CD4-positive, alpha-beta T cell treated with Interleukin-21 for 1 hour (primary cell): ENCODE measurements at regions not wholly inside any gene's neighbourhood (a gene's known extent, or its start where the extent isn't known, plus 50 kb on each side); places are given as distances from the start of the nearest gene placed in this dataset.

Experiments used
- DNase-seq: peaks from one replicate; pipeline ENCODE4 v3.0.0-alpha.2; 2020

DNA sequence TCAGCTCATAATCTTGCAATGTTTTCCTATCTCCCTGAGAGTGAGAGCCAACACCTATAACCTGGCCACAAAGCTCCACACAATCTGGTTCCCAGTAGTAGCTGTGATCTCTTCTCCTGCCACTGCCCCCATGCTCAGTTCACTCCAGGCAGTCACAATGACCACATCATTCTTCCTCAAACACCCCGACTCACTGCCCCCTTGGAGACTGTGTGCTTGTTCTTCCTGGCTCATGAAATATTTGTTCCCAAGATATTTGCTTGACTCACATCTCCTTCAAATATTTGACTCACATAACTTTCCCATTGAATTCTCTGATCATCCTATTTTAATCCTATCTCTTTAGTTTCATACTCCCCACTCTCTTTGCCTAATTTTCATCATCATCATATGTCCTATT is 173.7 kb downstream of the AREG start:
- DNase-seq: no peak

DNA sequence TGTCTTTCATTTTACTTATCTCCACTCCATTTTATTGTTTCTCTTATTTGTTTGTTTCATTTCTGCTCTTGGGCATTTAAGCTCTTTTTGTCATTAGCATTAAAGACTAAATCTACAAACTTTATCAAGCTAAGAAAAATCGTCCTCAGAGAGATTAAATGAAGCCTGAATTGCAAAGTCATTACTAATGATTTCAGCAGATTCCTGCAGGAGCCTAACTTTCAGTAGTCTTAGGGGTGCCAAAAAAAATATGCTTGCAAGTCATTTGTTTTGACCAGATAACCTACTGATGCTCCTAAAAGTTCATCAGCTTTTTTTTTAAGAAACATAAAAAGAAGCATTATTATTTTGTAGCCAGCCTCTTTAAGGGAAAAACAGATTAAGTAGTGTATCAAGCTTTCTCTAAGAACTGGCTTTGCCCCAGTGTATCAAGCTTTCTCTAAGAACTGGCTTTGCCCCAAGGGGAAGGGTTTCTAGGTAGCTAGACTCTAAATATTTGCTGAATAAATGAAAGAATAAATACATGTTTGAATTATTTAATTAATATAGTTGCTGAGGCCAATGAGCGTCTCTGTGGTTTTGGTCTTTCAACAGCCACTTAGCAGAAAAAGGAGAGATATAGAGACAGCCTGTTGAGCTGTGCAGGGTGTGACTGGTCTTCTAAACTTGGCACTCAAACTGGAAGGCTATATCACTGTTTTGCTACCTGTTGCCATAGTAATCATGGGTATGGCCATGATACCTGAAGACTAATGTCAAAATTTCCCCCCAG is 174.2 kb downstream of the BTC start:
- no peak for DNase-seq

DNA sequence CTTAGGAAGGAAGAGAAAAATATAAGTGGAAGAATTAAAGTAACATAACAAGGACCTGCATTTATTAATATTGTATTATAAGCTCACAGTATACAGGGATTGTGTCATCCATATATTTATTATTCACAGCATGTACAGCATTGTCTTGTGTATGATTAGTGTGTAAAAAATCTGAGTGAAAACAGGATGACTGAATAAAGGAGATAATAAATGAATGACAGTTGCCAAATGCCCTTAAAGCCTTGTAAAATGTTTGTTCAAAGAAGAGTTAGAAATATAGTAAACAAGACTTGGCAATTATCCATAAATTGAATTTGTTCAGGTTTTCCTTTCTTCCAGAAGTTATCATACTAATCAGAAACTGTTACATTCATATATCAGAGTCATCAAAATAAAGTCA is 172.7 kb downstream of the BTC start:
- DNase-seq: no peak

DNA sequence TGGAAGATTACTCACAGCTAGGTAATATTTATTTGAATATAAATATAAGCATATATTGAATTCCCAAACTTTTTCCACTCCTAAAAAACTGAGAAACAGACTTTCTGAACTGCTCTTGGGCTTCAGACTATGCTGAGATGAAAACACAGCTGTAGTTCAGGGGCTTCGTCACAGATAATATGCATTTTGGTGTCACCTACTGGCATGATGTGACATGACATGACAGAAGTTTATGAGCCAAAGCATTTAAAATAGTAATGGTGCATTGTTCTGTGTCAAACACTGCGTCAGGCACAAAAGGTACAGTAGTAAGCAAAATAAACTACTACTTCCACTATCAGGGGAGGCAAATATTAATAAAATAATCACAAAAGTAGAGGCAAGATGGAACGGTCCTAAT is 171.3 kb downstream of the BTC start:
- DNase-seq: peak; percentile 46

DNA sequence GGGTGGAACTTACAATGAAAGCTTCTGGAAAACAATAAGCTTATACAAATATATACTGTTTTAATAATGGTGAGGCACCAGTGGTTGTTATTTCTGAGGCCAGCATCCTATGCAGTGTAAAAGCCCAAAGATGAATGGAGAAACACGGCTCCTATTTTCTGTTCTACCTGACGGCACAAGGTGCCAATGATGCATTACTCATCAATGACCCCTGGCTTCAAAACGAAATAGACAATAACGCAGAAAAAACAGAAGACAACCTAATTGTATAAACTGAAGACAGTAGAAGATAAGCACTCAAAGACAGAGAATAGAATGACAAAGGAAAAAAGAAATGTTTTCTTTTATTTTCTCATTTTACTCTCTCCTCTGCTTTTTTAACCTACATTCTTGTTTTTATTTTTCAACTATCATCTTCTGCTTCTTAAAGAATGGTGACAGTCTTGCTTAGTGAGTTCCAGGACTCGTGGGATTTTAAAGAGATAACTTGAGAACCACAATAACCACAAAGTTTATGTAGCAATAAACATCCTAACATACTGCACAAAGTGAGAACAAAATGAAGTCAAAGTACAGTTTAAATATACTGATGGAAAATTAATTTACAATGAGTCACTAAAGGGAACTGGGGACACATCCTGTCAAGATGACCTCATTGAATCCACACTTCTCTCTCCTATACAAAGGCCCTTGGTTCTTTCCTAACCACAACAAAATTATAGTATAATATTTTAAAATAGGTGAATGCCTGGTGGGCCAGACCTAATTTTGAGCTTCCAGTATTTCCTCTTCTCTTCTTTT is 169.8 kb downstream of the BTC start:
- peak; percentile 4 for DNase-seq

DNA sequence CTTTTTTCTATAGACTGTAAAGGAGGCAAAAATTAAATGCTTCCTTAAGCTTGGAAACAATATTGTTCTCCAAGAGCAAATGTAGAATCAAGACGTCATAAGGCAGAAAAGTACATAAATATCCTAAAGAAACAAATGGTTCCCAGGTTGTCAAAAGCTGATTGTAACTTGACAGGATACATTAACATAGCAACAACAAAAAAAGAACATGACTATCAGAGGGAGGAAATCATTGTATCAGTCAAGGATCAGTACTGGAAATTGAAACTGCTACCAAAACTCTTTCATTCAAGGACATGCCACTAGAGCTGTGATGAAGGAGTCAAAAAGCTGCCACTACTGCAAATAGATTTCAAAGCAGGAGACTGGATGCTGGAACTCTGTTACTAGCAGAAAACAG is 168.3 kb downstream of the BTC start:
- no peak for DNase-seq

DNA sequence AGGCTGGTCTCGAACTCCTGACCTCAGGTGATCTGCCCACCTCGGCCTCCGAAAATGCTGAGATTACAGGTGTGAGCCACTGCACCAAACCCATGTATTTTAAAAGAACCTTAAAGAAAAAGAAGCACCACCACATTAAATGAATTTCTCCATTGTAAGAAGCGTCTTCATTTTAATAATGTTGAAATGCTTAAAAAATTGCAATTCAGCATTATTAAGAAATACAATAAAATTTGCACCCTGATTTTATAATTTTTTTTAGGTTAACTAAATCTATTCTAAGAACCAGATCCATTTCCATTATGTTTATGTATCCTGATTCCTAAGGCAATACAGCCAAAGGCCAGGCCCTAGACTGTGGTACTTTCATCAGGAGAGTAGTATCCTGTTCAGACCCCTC is 167.2 kb downstream of the BTC start:
- no peak for DNase-seq

DNA sequence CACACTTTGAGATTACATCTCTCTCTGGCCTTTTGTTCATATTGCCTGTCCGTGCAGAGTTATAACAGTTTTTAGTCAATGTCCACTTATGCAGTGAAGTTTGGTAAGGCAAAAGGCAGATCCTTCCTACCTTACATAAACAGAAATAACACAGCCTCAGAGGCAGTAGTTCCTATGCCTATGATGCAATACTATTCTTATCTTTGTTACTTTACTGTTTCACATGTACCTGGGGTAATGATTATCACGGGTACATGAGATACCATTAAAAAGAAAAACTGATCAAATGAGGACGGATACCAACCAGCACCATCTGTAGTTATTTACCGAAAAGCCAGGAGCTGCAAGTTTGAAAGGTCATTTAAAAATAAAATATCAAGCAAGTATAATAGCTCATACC is 166.8 kb downstream of the BTC start:
- DNase-seq: no peak

DNA sequence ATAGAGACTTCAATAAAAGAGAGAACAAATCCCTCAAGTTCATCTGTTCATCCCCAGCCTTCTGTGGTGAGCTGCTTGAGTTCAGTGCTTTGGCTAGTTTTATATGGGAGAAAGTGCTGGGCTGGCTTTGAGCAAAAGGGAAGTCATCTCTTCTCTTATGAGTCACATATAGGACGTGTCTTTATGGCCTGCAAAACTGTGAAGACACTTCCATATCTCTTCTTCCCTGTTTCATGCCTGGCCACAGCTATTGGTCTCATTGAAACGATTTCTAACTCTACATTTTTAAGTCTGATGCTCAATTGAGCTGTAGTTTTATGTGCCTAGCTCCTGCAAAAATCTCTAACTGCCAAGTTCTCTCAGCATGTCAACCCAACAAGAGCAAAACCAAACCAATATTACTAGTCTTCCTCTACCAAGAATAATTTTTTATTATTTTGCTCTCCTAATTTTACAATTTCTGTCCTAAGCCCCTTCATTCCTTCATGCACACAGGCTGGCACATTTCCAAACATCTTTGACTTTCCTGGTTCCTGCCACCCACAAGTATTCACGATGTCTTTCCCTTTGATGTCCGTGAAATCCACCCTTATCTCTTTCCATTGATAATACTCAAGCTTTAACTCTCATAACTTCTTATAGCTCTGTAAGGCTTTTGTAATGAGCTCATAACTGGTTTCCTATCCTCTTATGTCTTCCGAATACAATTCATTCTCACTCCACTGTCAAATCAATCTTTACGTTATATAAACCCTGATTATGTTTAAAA is 165.3 kb downstream of the BTC start:
- DNase-seq: peak; percentile 5

DNA sequence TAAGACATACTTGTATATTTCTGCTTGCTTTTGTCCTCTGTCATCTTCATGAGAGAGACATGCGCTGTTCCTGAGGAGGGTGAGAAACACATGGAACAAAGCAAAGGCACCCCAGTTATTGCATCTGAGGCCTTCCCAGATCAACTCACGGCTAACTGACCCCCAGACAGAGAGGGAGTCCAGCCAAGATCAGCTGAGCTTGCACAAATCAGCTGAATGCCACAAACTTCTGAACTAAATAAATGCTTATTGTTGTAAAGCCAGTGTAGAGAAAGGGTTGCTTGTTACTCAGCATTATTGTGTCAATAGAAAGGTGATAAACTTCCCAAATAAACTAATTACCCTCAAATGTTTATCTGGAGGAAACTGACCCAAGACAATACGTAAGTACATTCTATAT is 163.8 kb downstream of the BTC start:
- DNase-seq: no peak

DNA sequence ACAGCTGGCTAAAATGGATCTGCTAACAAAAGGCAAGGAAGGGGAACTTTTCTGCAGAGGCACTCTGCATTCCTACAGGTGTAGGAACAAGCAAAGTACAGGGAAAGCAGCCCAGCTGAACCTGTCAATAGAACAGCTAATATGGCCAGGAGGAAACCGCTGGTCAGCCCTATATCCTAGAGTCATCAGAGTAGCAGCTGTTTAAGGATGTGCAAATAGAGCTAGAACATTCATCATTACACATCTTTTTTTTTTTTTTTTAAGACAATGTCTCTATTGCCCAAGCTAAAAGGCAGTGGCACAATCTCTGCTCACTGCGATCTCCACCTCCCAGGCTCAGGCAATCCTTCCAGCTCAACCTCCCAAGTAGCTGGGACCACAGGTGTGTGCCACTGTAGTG is 163.0 kb downstream of the BTC start:
- no peak for DNase-seq

DNA sequence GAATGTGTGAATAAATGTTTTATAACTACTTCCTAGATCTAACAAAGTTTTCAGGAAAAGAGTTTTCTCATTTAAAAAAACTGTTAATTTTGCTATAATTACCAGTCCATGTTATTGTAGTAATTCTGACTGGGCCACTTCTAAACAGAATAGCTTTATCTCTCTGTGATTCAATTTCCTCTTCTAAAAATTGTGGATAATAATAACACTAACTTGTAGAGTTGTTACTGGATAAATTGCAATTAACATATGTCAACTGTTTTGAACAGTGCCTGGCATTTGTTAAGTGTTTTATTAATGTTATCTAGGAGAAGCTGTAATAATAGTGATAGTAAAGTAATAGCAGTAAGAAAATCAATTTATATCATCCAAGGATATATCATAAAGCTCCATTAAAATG is 162.3 kb downstream of the BTC start:
- no peak for DNase-seq

DNA sequence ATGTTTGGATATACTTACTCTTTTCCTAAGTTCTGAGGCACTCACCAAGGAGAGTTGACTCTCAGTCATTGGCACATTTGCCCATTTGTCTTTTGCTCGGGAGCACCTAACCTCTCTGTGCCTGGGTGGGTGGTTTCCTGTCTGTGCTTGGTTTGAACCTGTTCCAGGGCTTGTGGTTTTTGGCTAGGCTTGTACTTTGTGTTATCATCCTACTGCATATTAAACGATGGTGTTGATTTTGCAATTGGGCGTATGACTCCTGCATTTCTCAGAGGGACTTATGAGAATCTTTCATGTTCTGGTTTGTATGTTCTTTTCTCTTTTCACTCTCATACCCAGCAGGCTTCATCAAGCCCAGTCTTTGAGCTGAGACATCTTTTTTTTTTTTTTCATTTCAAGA is 161.7 kb downstream of the BTC start:
- DNase-seq: peak; percentile 40

DNA sequence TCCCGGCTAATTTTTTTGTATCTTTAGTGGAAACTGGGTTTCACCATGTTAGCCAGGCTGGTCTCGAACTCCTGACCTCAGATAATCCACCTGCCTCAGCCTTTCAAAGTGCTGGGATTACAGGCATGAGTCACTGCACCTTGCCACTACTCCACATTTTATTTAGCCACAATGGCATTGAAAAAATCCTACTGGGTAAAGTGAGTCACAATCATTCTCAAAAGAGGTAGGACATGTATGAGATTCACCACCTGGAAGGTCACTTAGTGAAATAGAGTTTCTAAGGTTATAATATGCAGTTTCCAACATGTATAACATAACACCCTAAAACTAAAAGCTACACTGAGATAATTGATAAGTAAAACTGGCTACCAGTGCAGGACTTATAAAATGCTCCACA is 159.2 kb downstream of the BTC start:
- DNase-seq: no peak

DNA sequence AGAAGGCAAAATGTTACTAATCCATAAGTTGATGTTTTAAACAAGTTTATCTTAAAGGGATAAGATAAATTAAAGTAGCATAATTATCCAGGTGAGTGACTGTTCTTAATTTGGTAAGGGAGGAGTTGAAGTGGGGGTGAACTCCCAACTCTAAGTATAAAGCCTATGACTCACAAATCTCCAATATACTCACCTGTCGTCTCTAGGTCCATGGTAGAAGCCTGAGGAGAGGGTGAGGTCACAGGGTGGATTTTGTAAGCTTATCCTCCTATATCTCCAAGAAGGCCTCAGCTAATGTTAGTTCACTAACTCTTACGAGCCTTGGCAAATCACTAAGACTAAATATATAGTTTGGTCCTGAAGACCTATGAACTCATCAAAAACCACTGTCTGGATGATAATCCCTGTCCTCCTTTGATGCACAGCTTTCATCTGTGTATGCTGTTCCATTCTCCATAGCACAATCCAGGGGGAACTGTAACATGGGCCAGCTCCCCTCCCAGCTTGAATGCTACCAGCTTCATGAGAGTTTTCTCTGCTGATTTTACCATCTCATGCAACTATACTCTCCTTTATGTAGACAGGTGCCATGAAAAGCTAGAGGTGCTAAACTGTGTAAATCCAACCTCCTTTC is 158.7 kb downstream of the BTC start:
- DNase-seq: no peak

DNA sequence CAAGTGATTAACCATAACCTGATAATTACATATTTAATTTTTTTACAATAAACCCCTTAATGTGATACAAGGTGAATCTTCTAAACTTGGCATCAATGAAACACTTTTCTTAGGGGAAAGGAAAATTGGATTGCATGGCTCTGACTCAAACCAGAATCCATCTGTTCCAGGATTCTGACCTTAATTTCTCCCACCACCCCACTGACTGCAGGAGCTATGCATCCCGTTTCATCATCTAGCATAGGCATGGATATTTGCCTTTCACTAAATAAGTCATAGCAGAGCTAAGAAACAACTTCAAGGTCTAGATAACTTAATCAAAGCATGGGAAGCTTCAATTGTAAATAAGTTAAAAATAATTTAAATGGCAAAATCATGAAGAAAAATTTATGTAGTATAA is 156.3 kb downstream of the BTC start:
- DNase-seq: no peak

DNA sequence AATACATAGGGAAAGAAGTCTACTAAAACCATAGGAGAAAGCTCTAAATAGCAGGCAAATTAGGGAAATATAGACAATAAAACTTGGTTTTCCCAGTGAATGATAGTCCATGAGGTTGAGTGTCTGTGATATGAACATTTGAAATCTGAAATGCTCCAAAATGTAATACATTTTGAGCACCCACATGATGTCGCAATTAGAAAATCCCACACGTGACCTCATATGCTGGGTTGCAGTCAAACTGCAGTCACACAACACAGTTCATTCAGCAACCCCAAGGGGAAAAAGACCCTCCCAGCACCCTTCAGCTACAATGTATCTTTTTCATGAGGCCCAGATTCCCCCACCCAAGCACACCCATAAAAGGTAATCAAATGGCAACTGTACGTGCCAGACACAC is 155.6 kb downstream of the BTC start:
- DNase-seq: no peak

DNA sequence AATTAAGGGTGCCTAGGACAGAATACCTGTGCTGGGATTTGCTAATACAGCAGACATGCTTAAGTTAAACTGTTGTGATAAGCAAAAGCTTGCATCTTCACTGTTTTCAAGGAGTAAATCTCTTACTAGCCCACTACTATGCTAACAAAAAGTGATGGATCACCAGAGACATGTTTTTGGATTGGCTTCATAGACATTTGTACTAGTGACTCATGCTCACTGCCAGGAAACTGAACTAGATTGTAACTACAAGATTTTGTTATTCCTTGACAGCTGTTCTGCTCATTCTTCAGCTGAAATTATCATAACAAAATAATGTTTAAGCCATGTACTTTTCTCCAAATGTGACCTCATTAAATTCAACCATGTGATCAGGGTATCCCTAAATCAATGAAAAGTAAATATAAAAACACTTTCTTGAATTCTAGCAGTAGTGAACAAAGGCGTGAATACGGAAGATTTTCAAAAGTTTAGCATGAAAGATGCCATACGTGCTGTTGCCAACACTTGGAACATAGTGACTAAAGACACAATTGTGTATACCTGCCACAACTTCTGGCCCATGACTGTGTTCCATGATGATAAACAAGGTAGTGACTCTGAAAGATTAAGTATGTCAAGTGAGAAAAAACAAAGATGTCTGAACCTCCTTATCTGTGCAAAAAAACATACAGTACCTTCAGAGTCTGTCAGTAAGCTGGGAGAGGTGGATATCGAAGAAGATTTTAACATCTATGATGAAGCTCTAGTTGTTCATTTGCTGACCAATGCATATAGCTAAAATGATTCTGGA is 154.0 kb downstream of the BTC start:
- no peak for DNase-seq

DNA sequence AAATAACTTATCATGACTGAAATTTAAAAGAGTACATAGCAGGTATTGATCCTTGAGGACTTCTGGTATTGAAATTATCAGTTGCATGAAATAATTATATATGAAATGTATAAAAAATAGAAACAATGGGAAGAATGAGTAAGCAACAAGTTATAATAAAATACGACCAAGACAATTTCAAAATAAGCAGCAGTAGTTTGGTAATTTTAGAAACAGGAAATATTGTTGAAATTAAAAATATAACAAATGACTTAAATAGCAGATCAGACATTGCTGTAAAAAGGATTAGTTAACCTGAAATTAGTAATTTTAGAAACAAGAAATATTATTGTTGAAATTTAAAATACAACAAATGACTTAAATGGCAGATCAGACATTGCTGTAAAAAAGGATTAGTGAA is 152.3 kb downstream of the BTC start:
- no peak for DNase-seq

DNA sequence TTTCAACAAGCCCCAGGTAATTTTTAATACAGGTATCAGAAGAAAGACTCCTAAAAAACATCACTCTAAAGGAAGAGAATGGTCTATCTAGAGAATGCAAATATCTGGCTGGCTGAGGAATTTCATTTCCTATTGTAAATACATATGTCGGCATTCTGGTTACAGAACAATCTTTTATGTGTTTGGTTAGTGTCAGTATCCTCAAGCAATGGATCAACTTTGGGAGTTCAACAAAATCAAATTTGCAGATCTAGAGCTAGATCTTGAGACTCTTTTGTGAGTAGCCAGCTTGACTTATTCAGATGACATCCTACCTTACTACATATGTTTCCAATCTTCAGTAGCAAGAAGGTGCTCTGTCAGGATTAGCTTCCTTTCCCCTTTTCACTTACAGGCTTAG is 145.1 kb downstream of the BTC start:
- DNase-seq: no peak

DNA sequence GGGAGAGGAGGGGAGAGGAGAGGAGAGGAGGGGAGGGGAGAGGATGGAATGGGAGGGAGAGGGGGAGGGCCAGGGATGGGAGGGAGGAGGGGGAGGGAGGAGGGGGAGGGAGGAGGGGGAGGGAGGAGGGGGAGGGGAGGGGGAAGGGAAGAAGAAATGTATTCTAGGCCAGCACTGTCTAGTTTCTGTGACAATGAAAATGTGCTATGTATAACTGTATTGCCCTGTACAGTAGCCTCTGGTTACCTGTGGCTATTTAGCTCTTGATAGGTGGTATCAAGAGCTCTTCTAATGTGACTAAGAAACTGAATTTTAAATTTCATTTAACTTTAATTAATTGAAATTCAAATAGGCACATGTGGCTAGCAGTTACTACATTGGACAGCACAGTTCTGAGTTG is 143.1 kb downstream of the BTC start:
- no peak for DNase-seq
